IPS-NIHi11 (cell line): ENCODE measurements at regions not wholly inside any gene's neighbourhood (a gene's known extent, or its start where the extent isn't known, plus 50 kb on each side); places are given as distances from the start of the nearest gene placed in this dataset.
A peak's percentile ranks its signal among the peaks of the same experiment; 100 is the strongest.
"Not testable (repeated sequence)": the region's sequence is repeated elsewhere in the genome, so short reads cannot be mapped to it uniquely, and the experiment has no call there.

Experiments
- DNase-seq: peaks from one replicate; pipeline ENCODE4 v3.0.0; 2012; ENCODE audit warnings: mixed read lengths, low spot score

DNA sequence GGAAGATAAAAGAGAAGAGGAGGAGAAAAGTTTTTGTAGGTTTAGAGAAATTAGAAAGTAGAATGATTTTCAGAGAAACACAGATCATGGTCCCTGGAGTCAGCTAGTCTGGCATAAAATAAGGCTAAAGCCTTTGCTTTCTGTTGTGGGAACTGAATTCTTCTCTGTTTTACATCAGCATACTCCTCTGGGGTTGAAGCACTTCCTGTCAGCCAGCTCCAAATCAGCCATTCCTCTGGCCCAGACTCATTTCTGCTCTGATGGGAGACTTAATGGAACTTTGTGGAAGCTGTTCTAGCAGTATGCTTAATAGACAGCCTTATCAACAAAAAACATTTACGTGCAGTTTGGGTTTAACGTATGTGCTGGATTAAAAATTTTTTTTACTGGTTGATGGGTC lies 143.2 kb downstream of the HMHB1 start:
- no peak for DNase-seq

DNA sequence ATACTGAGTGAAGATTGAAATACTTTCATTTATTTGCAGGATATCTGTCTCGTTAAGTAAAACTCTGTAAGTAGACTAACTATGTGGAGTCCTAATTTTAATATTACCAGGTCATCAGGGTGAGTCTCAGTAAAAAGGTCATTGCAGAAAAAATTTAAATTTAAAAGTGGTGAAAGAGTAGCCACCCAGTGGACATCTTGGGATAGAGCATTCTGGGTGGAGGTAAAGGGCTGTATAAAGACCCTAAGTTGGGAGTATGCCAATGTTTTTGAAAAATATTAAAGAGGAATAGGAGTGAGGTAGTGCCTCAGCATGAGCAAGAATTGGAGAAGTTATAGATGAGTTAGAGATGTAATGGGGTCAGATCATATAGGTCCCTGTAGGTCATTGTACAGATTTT lies 145.5 kb downstream of the HMHB1 start:
- peak; percentile 52 for DNase-seq

DNA sequence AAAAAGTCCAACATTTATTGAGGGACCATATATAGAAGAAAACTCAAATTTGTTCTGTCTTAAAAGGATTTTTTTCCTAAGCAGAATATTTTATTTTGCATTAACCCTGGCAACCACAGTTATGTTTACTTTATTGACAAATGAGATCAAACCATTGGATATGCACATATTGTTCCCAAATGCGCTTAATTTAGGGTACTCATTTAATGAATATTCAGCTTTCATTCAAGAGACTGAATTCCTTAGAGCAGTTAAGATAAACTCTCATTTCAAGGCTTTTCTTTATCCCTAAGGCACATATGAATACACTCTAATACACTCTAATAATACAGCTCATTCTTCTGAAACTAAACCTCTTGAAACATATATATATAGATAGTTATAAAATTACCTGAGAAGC lies 150.2 kb downstream of the HMHB1 start:
- DNase-seq: no peak

DNA sequence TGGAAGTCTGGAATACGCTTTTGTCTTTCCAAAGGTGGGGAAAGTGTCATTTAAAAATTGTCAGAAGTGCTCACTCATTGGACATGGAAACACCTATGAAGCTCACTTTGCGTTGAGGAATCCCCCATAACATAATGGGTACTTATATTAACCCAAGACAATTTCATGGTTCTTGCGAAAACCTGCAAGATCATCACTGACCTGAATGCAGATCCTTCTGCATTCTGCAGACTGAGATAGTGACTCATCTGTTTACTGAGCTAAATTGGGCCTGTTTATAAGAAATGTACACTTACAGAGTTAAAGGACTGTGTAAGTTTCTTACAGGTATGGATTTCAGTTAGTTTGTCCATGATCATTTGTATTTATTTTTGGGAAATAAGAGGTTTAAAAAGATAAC lies 153.0 kb downstream of the HMHB1 start:
- no peak for DNase-seq

DNA sequence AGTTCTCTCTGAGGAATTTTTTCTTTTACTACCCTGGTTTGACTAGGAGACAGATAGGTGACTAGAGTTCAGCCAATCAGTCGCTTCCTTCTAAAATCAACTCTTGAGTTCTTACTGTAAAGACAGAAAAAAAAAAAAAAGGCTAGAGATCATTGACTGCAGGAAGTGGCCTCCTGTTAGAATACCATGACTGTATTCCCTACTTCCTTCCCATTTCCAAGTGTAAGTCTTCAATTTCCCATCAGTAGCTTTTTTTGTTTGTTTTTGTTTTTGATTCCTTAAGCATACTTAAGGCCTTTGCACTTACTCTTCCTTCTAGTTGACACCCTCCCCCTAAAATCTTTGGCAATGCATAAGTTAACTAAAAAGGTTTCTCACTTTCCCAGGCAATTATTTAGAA lies 154.3 kb downstream of the HMHB1 start:
- no peak for DNase-seq

DNA sequence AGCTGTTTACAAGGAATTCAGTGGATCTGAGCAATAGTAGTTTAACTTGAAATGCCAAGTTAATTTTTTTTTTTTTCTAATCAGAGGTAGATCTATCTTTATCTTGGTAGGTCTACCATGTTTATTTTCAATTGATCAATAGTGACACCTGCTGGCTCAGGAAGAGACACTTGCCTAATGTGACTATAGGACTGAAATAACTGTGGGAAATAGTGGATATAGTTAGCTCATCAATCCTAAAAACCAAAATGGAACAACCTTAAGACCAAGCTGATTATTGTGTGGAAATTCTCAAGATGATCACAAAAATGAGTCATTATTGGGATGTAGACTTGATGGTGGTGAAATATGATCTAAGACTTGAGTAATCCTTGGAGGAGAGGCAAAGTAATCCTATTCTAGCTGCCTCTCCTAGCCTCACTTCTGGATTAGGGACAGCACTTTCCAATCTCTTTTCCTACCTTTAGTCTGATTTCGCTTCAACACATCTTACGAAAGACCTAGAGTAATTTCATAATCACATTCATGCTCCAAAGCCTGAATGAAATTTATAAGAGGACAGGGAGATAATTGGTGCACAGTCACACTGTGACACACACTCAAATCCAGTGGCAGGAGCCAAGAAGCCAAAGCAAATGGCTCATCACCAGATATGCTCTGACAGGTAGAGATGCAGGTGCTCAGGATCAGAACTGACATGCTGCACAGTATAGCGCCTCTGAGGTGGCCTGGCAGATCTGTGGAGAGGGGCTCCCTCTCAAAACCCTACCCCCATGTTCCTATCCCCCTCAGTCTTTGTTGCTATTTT lies 156.3 kb downstream of the HMHB1 start:
- DNase-seq: peak; percentile 21

DNA sequence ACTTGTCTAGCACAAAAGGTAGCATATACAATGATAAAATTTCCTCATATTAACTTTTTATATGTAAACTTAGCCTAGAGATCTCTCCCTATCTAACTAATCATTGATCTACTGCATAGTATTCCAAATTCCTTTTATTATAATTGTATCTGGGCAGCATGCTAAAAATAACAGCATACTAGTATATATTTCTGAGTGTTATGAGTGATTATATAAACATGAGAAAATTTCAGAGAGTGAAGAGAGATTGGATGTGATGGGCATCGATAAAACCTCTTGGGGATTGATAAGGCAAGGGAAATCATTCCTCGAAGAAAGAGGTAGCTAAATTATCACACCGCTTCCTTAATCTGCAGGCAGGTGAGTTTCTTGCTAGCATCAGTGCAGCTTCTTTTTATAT lies 158.2 kb downstream of the HMHB1 start:
- DNase-seq: no peak

DNA sequence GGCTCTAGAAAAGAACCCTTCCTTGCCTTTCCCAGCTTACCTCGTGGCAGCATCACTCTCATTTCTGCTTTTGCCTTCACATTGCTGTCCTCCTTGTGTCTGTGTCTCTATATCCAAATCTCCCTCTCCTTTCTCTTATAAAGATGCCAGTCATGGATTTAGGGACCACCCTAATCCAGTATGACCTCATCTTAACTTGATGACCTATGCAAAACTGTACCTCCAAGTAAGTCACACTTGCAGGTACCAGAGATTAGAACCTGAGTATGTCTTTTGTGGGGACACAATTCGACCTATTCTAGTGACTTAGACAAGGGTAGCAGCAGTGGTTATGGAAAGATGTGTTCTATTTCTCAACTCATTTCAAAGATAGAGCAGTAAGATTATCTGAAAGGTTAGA lies 160.1 kb downstream of the HMHB1 start:
- DNase-seq: no peak

DNA sequence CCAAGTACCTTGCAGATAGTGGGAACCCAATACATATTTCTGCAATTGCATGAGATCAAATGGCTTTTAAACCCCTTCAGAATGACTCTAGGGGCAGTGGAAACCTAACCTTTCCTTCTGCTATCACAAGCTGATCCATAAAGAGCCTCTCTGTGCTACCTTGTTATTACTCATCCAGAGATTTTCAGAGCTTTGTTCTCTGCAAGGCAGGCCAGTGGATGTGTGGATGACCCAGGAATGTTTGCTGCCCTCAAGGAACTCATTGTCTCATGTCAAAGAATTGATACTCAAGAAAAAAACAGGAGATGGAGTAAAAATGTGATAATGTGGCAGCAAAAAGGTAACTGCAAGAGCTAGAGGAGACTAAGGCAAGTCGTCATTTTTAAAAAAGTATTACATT lies 164.1 kb downstream of the HMHB1 start:
- no peak for DNase-seq

DNA sequence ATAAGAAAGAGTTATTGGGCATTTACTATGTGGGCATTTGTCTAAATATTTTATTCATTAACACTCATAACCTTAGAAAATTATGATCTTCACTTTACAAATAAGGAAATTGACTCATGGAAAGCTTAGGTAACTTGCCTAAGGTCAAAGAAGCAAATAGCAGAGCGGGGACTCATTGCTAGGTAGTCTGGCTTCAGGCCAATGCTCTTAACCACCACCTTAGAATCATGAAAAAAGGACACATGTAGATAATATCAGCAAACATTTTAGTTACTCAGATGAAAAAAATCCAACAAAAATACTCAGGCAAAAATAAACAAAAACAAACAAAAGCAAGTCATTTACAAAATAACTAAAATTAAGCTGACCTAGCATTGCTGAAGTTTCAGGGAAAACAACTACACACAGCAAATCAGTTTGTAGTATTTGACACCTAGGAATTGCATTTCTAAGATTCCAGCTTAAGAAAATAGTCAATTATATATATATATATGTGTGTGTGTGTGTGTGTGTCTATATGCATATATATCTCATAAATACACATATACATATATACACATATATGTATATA lies 166.0 kb downstream of the HMHB1 start:
- DNase-seq: no peak

DNA sequence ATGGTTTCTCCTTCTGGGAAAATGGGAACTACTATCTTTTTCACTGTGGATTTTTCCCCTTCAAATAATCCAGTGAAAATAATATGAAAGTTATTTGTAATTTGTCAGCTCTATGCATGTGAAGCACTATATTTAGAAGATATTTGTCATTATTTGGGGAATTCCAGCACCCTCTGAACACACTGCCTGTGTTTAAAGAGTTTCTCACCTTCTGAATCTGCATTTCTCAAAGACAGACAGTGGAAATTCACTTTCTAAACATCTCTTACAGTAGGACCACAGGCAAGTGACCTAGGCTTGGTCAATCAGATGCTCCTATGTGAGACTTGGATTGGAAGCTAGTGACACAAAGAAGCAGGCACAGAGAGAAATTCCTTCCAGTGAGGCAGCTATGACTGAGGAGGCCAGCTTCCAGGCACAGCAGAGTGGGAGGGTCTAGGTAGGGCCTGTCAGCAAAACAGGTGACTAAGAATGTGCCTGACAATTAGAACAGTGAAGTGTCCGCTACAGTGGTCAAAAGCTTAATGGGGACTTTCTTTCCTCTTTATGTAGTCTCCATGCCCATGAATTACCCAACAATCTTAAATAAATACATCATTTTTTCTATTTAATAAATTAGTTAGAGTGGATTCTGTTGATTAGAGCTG lies 167.2 kb downstream of the HMHB1 start:
- no peak for DNase-seq

DNA sequence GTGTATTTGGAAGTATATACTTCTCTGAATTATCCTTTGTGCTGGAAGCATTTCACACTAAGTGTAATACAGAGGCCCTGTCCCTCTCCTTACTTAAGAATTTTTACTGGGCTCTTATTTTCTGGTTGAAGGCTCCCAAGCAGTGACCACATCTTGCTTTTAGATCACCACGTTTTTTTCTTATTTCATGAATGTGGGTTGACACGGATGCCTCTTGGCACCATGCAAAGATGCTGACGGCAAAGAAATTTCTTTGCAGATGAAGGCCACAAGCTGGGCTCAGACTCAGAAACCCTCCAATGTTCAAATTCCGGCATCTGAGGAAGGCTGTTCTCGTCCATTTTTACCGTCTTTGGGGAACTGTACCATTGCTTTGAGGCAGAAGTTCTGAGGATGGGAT lies 168.5 kb downstream of the HMHB1 start:
- DNase-seq: no peak

DNA sequence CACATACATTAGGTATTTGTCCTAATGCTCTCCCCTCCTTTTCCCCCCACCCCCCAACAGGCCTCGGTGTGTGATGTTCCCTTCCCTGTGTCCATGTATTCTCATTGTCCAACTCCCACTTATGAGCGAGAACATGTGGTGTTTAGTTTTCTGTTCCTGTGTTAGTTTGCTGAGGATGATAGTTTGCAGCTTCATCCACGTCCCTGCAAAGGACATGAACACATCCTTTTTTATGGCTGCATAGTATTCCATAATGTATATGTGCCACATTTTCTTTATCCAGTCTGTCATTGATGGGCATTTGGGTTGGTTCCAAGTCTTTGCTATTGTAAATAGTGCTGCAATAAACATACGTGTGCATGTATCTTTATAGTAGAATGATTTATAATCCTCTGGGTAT lies 171.0 kb downstream of the HMHB1 start:
- DNase-seq: not testable (repeated sequence)

DNA sequence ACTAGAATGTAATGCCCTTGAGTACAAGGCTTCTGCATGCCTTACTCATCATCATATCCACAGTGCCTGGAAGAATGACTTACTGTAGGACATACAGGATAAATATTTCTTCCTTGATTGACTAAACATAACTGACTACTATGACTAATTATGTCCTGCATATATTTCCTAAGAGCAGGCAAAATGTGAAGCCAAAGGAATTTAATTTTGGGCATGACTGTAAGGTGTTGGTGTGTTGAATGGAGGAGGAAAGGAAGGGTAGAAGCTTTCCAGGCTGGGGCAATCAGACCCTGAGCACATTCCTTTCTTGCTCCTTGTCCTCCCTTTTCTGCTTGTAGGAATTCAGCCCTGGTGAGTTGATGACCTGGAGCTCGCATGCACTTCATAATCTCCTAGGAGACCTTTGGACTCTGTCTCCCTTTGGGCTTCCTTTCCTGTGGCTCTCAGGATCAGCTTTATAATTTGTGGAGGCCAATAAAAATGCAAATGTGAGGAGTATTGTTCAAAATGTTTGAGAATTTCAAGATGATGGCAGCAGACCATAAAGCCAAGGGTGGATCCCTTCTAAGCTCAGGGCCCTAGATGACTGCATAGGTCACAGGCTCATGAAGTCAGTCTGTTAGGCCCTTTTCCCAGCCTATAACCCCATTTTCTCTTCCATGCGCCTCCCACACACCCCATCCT lies 174.0 kb downstream of the HMHB1 start:
- DNase-seq: no peak

DNA sequence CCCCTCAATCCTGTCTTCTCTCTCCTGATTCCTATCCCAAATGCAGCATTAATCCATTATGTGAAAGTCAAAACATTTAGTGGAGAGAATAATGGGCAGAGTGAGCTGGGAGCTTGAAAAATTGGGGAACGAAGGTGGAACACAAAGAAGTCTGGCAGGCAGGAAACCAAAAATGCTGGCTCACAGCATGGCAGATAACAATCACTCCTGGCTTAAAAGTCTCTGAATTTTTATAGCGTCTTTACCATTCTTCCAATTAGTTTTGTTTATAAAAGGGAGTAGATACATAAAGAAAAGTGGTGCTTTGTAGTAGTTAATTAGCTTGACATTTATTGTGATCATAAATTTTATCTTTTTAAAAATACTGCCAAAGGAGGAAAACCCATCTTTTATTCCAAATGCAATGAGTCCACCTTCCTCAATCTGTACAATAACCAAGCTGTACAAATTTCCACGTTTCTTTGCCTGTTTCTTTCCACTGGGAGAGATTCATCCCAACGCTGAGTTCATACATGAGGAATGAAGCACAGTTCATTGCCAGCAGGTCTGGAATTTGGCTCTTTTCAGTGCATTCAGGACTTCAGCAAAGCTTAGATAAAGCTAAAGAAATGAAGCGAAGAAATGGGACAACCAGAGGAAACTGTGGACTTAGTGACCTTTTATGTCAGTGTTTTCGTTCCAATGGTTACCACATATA lies 174.7 kb downstream of the HMHB1 start:
- no peak for DNase-seq

DNA sequence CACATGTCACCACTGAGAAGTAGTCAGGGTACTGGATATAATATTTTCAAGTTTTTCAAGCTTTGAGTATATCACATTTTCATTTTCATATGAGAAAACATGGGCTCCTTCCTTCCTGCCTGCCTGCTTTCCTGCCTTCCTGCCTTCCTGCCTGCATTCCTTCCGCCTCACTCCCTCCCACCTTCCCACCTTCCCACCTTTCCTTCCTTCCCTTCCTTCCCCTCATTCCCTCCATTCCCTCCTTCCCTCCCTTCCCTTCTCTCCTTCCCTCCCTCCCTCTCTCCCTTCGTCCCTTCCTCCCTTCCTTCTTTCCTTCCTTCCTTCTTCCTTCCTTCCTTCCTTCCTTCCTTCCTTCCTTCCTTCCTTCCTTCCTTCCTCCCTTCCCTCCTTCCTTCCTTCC lies 175.3 kb downstream of the HMHB1 start:
- no peak for DNase-seq

DNA sequence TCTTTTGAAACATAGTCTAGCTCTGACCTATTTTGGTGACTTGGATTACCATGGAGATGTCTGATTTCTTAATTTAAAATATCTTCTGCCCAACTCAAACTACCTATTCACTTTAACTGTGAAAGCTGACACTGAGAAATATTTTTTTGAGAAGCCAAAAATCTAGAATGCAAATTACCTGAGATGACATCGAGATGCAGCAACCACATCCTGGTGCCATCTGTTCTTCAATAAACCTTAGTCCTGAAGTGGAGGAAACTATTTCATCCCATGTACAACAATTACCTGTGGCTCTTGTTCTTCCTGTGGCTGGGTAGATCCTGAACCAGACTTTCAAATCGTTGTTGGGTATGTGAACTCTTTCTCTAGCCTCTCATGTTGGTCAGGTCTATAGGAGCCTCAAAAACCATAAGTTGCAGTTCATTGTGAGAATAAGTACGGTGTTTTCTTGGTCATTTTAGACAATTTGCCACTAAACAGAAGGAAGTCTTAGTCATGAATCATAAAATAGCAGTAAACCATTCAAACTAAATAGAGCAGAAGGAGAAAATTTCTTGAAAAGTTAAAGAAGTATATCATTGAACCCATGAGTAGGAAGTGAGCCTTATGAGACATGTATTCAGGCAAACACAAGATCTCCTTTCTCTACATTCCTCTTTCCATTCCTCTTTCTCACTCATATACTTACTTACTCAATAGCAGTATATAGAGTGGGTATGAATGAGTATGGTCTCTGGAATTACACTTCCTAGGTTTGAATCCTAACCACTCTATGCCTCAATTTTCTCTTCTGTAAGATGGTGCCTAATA lies 176.0 kb downstream of the HMHB1 start:
- DNase-seq: no peak

DNA sequence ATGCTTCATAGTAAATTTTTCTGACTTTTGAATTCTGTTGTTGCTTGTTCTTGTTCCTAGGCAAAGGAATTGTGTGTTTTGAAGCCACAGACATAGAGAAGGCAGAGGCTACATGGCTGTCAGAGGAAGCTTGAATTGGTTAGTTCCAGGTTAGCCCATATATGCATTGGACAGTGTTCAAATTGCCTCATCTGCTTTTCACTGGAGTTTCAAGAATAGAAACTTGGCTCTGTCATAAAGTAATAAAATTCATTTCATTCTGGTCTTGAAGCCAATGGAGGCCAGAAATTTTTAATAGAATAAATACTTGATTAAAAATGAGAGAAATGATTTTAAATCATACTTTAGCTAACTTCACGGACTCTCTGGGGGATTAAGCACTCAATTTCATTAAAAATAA lies 178.0 kb downstream of the YIPF5 start:
- no peak for DNase-seq

DNA sequence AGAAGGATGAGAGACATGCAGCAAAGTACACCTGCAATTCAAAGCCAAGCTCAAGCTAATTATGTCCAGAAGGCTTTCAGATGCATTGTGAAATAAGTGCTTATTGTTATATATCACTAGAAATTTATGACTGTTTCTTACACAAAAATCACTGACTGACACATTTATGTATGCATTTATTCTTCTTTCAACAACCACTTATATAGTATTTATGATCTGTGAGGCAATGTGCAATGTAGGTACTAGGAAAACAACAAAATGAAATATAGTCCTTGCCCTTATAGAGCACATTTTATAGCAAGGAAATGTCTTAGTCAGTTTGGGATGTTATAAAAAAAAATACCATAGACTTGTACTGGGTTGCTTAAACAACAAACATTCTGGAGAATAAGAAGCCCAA lies 167.6 kb downstream of the YIPF5 start:
- no peak for DNase-seq

DNA sequence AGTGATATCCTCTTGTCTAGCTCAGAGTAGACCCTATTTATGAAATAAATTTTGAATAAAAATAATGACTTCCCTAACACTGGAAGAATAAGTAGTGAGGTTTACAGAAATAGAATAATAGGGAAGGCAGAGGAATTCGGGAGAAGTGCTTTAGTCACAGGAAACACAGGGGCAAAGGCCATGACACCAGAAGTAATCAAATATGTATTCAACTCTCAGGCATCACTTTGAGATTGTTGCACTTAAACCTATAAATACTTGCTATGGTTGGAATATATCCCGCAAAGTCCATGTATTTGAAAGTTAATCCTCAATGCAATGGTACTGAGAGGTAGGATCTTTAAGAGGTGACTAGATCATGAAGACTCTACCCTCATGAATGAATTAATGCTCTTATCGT lies 166.8 kb downstream of the YIPF5 start:
- DNase-seq: no peak

DNA sequence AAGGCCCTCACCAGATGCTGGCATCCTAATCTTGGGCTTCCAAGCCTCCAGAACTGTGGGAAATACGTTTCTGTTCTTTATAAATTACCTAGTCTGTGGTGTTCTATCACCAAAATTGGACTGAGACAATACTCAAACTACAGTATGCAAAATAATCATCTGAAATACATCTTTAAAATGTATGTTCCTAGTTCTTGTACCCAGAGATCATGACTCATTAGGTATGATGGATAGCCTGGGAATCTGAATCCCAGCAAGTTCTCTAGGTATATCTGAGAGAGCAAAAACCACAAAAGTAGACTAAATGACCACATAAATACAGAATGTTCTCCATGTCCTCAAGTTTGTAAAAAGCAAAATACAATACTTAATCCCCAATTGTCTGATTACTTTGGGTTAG lies 166.3 kb downstream of the YIPF5 start:
- DNase-seq: no peak

DNA sequence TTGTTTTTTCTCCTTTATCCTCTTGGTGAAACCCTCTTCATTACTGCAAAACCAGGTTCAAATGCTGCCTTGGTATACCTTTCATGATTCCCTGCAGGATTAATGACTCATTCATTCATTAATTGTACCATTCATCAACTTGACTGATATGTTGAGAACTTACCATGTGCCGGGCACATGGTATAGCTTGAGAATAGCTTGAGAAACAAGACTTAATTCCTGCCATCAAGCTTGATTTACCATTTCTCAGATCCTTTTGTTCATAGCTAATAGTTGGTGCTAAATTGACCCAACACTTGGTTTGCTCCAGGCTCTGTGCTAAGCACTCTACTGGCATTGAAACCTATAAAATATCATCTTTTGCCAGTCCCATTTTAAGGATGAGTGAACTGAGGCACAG lies 165.7 kb downstream of the YIPF5 start:
- DNase-seq: no peak
